MM.1S (cell line): ENCODE measurements at regions not wholly inside any gene's neighbourhood (a gene's known extent, or its start where the extent isn't known, plus 50 kb on each side); places are given as distances from the start of the nearest gene placed in this dataset.

Experiments used
- DNase-seq: peaks from one replicate; pipeline ENCODE4 v3.0.0-alpha.2; 2015
- H2AFZ ChIP-seq: fragments of 300-600 bp; sonication (generic); 2 replicates; pipeline ENCODE4 v1.6.0; 2016; ENCODE audit warnings: antibody characterized with exemption, low read length
- H3F3A ChIP-seq: fragments of 300-600 bp; sonication (generic); 2 replicates; pipeline ENCODE4 v1.6.1; 2016; ENCODE audit warnings: mild to moderate bottlenecking, antibody characterized with exemption, low read length, moderate library complexity, mixed read lengths; ENCODE audit not compliant: insufficient read depth
- H3K27ac ChIP-seq: fragments of 300-600 bp; sonication (generic); 2 replicates; pipeline ENCODE4 v1.5.1; 2016; ENCODE audit warnings: mild to moderate bottlenecking, low read length
- H3K27me3 ChIP-seq: fragments of 300-600 bp; sonication (generic); replicated peaks from 2 replicates; pipeline ENCODE4 v1.6.0; 2016; ENCODE audit warnings: low read length; ENCODE audit not compliant: insufficient read depth
- H3K36me3 ChIP-seq: fragments of 300-600 bp; sonication (generic); replicated peaks from 2 replicates; pipeline ENCODE4 v1.6.1; 2016; ENCODE audit warnings: mild to moderate bottlenecking, low read length, mixed read lengths; ENCODE audit not compliant: insufficient read depth
- H3K4me1 ChIP-seq: fragments of 300-600 bp; sonication (generic); 2 replicates; pipeline ENCODE4 v1.6.1; 2016; ENCODE audit warnings: low read length, mixed read lengths
- H3K4me2 ChIP-seq: fragments of 300-600 bp; sonication (generic); 2 replicates; pipeline ENCODE4 v1.6.0; 2016; ENCODE audit warnings: low read depth, low read length
- H3K4me3 ChIP-seq: fragments of 300-600 bp; sonication (generic); 2 replicates; pipeline ENCODE4 v1.5.1; 2016; ENCODE audit warnings: low read length, mixed read lengths
- H3K79me2 ChIP-seq: fragments of 300-600 bp; sonication (generic); 2 replicates; pipeline ENCODE4 v1.6.1; 2016; ENCODE audit warnings: mixed run types, low read length, mixed read lengths
- H3K9ac ChIP-seq: fragments of 300-600 bp; sonication (generic); 2 replicates; pipeline ENCODE4 v1.6.1; 2016; ENCODE audit warnings: low read length, mixed read lengths
- H3K9me2 ChIP-seq: fragments of 300-600 bp; sonication (generic); replicated peaks from 2 replicates; pipeline ENCODE4 v1.6.1; 2016; ENCODE audit warnings: mild to moderate bottlenecking, low read length, mixed read lengths; ENCODE audit not compliant: insufficient read depth
- H3K9me3 ChIP-seq: fragments of 300-600 bp; sonication (generic); replicated peaks from 2 replicates; pipeline ENCODE4 v1.6.1; 2016; ENCODE audit warnings: mild to moderate bottlenecking, low read length, mixed read lengths; ENCODE audit not compliant: insufficient read depth
- H4K20me1 ChIP-seq: fragments of 300-600 bp; sonication (generic); 2 replicates; pipeline ENCODE4 v1.6.1; 2016; ENCODE audit warnings: mild to moderate bottlenecking, low read length, moderate library complexity, mixed read lengths; ENCODE audit not compliant: insufficient read depth
- EZH2 ChIP-seq: fragments of 300-600 bp; sonication (generic); optimal IDR thresholded peaks from 2 replicates; pipeline ENCODE3; 2017; ENCODE audit warnings: low read depth, mild to moderate bottlenecking, antibody characterized with exemption, low read length, mixed read lengths
- EZH2phosphoT487 ChIP-seq: fragments of 300-600 bp; sonication (generic); IDR thresholded peaks from 2 replicates; pipeline ENCODE4 v1.6.1; 2018; ENCODE audit warnings: antibody characterized with exemption, low read length
- TF ChIP-seq, protein P1 (sequence below): fragments of 300-600 bp; sonication (generic); IDR thresholded peaks from 2 replicates; pipeline ENCODE4 v1.5.1; 2016; ENCODE audit warnings: antibody characterized with exemption, low read length, mixed read lengths

DNA sequence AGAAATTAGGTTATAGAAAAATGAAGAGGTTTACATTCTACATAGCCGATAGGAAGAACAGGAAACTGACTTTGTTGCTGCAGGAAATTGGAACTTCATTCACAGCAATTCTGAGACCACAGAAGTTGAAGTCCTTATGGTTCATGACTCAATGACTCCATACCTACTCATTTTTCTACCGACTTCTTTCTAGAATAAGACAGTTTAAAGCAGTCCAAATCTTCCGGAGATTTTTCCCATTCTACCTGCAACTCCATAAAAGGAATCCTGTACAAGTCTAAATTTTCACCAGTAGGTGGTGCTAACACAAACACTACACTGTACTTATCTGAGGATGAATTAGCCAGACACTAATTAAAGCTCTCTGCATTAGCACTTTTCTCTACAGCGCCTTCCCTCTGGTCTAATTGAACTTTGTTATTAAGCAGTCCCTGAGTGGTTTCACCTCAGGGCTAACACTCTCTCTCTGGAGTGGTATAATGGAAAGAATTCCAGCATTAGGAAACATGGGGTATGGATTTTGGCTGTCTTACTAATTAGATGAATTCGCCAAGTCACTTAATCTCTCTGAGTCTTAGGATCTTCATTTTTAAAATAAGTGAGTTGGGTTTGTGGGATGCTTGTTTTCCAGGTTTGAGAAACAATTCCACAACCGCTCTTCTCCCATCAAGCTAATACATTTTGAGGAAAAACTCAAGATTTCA lies 167.9 kb downstream of the SMIM20 start:
- Histone ChIP-seq H3K4me3 (no peak overlapping the region), H3K79me2 (no peaks in the 10 kb centered on the region), H4K20me1 (no peaks in the 10 kb centered on the region), H2AFZ (no peak overlapping the region; the same call in 1 of the 2 replicates), H3K27me3 (no peaks in the 10 kb centered on the region), H3K9ac (no peak overlapping the region), H3K27ac (no peak overlapping the region), H3K9me3 (no peaks in the 10 kb centered on the region), H3K9me2 (no peaks in the 10 kb centered on the region), H3K4me2 (no peak overlapping the region), H3K4me1 (no peaks in the 10 kb centered on the region), H3F3A (no peaks in the 10 kb centered on the region), H3K36me3 (no peaks in the 10 kb centered on the region)
- peak; percentile 60 for DNase-seq
- TF ChIP-seq, protein P1, sequence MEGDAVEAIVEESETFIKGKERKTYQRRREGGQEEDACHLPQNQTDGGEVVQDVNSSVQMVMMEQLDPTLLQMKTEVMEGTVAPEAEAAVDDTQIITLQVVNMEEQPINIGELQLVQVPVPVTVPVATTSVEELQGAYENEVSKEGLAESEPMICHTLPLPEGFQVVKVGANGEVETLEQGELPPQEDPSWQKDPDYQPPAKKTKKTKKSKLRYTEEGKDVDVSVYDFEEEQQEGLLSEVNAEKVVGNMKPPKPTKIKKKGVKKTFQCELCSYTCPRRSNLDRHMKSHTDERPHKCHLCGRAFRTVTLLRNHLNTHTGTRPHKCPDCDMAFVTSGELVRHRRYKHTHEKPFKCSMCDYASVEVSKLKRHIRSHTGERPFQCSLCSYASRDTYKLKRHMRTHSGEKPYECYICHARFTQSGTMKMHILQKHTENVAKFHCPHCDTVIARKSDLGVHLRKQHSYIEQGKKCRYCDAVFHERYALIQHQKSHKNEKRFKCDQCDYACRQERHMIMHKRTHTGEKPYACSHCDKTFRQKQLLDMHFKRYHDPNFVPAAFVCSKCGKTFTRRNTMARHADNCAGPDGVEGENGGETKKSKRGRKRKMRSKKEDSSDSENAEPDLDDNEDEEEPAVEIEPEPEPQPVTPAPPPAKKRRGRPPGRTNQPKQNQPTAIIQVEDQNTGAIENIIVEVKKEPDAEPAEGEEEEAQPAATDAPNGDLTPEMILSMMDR, result peak; percentile 75
- no peak for TF ChIP-seq EZH2phosphoT487

DNA sequence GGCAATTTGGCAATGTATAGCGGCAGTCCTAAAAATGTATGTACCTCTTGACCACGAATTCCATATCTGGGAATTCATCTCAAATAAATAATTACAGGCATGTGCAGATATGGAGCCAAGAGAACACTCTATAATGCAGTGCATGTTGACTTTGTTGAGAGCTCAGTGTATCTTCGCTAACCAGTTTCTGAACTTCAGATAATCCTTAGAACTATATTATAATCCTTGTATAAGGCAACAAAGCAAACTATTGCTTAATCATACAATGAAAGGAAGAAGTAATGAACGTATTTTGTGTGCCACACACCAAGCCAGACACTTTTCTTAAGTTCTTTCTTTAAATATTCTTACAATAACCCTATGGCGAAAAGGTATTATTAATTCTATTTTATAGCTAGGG lies 168.5 kb downstream of the SMIM20 start:
- H4K20me1 ChIP-seq, result no peaks in the 10 kb centered on the region
- no peak overlapping the region for H2AFZ ChIP-seq
- no peak overlapping the region for H3K9ac ChIP-seq
- H3K4me1 ChIP-seq, result no peaks in the 10 kb centered on the region
- no peak overlapping the region for H3K4me2 ChIP-seq
- no peaks in the 10 kb centered on the region for H3K36me3 ChIP-seq
- no peaks in the 10 kb centered on the region for H3F3A ChIP-seq
- no peaks in the 10 kb centered on the region for H3K9me3 ChIP-seq
- H3K9me2 ChIP-seq, result no peaks in the 10 kb centered on the region
- no peak for DNase-seq
- no peaks in the 10 kb centered on the region for H3K79me2 ChIP-seq
- H3K27ac ChIP-seq, result no peak overlapping the region
- TF ChIP-seq EZH2phosphoT487, result no peak
- no peak for TF ChIP-seq EZH2
- TF ChIP-seq, protein P1, result no peak
- no peak overlapping the region for H3K4me3 ChIP-seq
- H3K27me3 ChIP-seq, result no peaks in the 10 kb centered on the region

DNA sequence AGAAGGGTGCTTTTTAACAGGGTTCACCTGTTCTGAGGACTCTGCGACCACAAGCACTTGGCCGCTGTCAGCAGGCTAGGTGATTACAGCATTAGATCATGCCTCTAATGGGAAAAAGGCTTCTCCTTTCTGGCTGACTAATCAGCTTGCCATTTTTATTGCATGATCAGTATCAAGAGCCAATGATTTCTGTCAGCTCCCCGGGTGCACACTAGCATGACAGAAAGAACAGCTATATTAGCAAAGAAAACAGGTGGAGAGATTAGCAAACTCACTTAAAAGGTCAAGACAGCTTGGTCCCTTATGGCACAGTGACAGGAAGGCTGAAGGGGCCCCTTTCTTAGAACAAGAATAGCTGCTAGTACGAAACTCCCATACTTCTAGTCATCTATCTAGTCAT lies 170.0 kb downstream of the SMIM20 start:
- no peaks in the 10 kb centered on the region for H3F3A ChIP-seq
- H4K20me1 ChIP-seq, result no peaks in the 10 kb centered on the region
- H3K9me3 ChIP-seq, result no peaks in the 10 kb centered on the region
- no peak overlapping the region for H3K9ac ChIP-seq
- no peaks in the 10 kb centered on the region for H3K4me1 ChIP-seq
- H3K4me2 ChIP-seq, result no peak overlapping the region
- TF ChIP-seq EZH2phosphoT487 (no peak), EZH2 (no peak)
- TF ChIP-seq, protein P1, result no peak
- no peaks in the 10 kb centered on the region for H3K36me3 ChIP-seq
- no peak for DNase-seq
- no peaks in the 10 kb centered on the region for H3K9me2 ChIP-seq
- H3K4me3 ChIP-seq, result no peak overlapping the region
- no peaks in the 10 kb centered on the region for H3K27me3 ChIP-seq
- H3K27ac ChIP-seq, result no peak overlapping the region
- H3K79me2 ChIP-seq, result no peaks in the 10 kb centered on the region
- H2AFZ ChIP-seq, result no peak overlapping the region
